PC-9 (cell line): ENCODE measurements at regions not wholly inside any gene's neighbourhood (a gene's known extent, or its start where the extent isn't known, plus 50 kb on each side); places are given as distances from the start of the nearest gene placed in this dataset.

ENCODE experiments used
- BruUV-seq: library from RNA; stranded (reverse); fragments of 400-500 nt; replicated peaks from 2 replicates; lab custom pipeline; 2021; lab: Mats Ljungman, UMichigan
- CTCF ChIA-PET: fragments of 300-600 bp; sonication (Branson Sonifier 250); formaldehyde crosslinking; loops from one replicate; lab custom pipeline; 2022; ENCODE audit warnings: antibody characterized with exemption; lab: Charles Lee
- POLR2A ChIA-PET: fragments of 300-600 bp; sonication (Branson Sonifier 250); formaldehyde crosslinking; loops from one replicate; lab custom pipeline; 2022; ENCODE audit warnings: antibody characterized with exemption; ENCODE audit not compliant: unreplicated experiment; lab: Charles Lee
- DNase-seq, 2 experiments: peaks; one replicate each; pipeline versions ENCODE4 v3.0.0 to v3.0.0-alpha.2; 2015 to 2022; ENCODE audit warnings: mixed read lengths in 1 of 2
- H2AFZ ChIP-seq: fragments of 200-600 bp; sonication (generic); 2 replicates; pipeline ENCODE4 v1.8.1; 2017; ENCODE audit warnings: antibody characterized with exemption
- H3F3A ChIP-seq: fragments of 200-600 bp; sonication (generic); 2 replicates; pipeline ENCODE4 v1.8.1; 2017; ENCODE audit warnings: antibody characterized with exemption, mild to moderate bottlenecking, low read depth; ENCODE audit not compliant: insufficient read depth
- H3K27ac ChIP-seq: fragments of 200-600 bp; sonication (generic); 2 replicates; pipeline ENCODE4 v1.6.1; 2016; ENCODE audit warnings: mixed run types
- H3K27me3 ChIP-seq: fragments of 200-600 bp; sonication (generic); 2 replicates; pipeline ENCODE4 v1.6.1; 2016; ENCODE audit warnings: low read depth, mixed run types; ENCODE audit not compliant: insufficient read depth
- H3K36me3 ChIP-seq: fragments of 200-600 bp; sonication (generic); 2 replicates; pipeline ENCODE4 v1.6.1; 2016; ENCODE audit warnings: low read depth, mixed run types
- H3K4me1 ChIP-seq: fragments of 200-600 bp; sonication (generic); replicated peaks from 2 replicates; pipeline ENCODE4 v1.6.1; 2016; ENCODE audit warnings: mixed run types; ENCODE audit not compliant: insufficient read depth
- H3K4me2 ChIP-seq: fragments of 200-600 bp; sonication (generic); 2 replicates; pipeline ENCODE4 v1.6.1; 2017; ENCODE audit warnings: mixed run types
- H3K4me3 ChIP-seq: fragments of 200-600 bp; sonication (generic); 2 replicates; pipeline ENCODE4 v1.6.1; 2016; ENCODE audit warnings: mixed run types
- H3K79me2 ChIP-seq: fragments of 200-600 bp; sonication (generic); 2 replicates; pipeline ENCODE4 v1.6.1; 2017; ENCODE audit warnings: low read depth, mixed run types
- H3K9me2 ChIP-seq: fragments of 200-600 bp; sonication (generic); 2 replicates; pipeline ENCODE4 v1.8.1; 2017; ENCODE audit warnings: mild to moderate bottlenecking; ENCODE audit not compliant: insufficient read depth
- H3K9me3 ChIP-seq: fragments of 200-600 bp; sonication (generic); 2 replicates; pipeline ENCODE4 v1.8.1; 2016; ENCODE audit warnings: low read depth; ENCODE audit not compliant: insufficient read depth
- H4K20me1 ChIP-seq: fragments of 200-600 bp; sonication (generic); 2 replicates; pipeline ENCODE4 v1.8.1; 2017; ENCODE audit not compliant: insufficient read depth
- EZH2 ChIP-seq: fragments of 200-600 bp; sonication (generic); IDR thresholded peaks from 2 replicates; pipeline ENCODE4 v1.8.0; 2017; ENCODE audit warnings: antibody characterized with exemption, low read depth
- intact Hi-C: fragments of 100-400 bp; cut with micrococcal nuclease; formaldehyde crosslinking; loops from one replicate; pipeline ENCODE4 v1.10.0; 2022; ENCODE audit not compliant: unreplicated experiment
- TF ChIP-seq, protein P1 (sequence below): fragments of 200-600 bp; sonication (generic); conservative IDR thresholded peaks from 2 replicates; pipeline ENCODE4 v1.6.1; 2017; ENCODE audit warnings: mixed run types, antibody characterized with exemption, mild to moderate bottlenecking, moderate library complexity

DNA sequence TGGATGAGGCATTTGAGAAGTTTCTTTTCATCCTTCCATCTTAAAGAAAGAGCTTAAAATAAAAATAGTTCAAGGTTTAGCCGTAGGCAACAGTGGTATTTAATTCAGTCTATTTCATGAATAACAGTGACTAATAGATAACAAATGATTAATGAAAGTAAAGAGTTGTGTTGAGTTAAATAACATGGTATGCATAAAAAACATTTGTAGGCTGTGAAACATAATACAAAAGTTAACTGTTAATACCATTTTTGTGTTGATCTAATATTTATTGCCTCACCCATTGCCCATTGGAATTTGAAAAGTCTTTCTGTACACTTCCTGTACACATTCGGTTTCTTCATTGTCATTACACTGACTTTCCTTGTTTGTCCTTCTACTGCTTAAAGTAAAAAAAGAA is 108.6 kb upstream of the PDE3A start:
- Histone ChIP-seq H3K27ac (no peak overlapping the region), H3K9me3 (no peaks in the 10 kb centered on the region), H3K79me2 (no peaks in the 10 kb centered on the region), H3F3A (no peaks in the 10 kb centered on the region), H3K4me1 (no peaks in the 10 kb centered on the region), H4K20me1 (no peaks in the 10 kb centered on the region), H3K27me3 (no peaks in the 10 kb centered on the region), H3K9me2 (no peaks in the 10 kb centered on the region), H3K36me3 (no peaks in the 10 kb centered on the region), H3K4me3 (no peak overlapping the region), H3K4me2 (no peak overlapping the region), H2AFZ (no peak overlapping the region)
- ChIA-PET POLR2A (no interaction called here), CTCF (interaction anchor here (0.6 kb wide), 1 partner anchor 67 kb away, joined by 3 read pairs; no protein-coding TSS in a partner anchor)
- BruUV-seq, result no TSS peak
- intact Hi-C loops, result no loop called here
- no peak for DNase-seq
- TF ChIP-seq, protein P1, sequence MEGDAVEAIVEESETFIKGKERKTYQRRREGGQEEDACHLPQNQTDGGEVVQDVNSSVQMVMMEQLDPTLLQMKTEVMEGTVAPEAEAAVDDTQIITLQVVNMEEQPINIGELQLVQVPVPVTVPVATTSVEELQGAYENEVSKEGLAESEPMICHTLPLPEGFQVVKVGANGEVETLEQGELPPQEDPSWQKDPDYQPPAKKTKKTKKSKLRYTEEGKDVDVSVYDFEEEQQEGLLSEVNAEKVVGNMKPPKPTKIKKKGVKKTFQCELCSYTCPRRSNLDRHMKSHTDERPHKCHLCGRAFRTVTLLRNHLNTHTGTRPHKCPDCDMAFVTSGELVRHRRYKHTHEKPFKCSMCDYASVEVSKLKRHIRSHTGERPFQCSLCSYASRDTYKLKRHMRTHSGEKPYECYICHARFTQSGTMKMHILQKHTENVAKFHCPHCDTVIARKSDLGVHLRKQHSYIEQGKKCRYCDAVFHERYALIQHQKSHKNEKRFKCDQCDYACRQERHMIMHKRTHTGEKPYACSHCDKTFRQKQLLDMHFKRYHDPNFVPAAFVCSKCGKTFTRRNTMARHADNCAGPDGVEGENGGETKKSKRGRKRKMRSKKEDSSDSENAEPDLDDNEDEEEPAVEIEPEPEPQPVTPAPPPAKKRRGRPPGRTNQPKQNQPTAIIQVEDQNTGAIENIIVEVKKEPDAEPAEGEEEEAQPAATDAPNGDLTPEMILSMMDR, result no peak
- no peak for TF ChIP-seq EZH2

- Histone ChIP-seq H2AFZ (no peak overlapping the region), H3K27me3 (no peaks in the 10 kb centered on the region), H3K4me3 (no peak overlapping the region), H3K4me1 (no peaks in the 10 kb centered on the region), H3K79me2 (no peaks in the 10 kb centered on the region), H3K4me2 (no peak overlapping the region), H3K36me3 (no peaks in the 10 kb centered on the region), H3F3A (no peaks in the 10 kb centered on the region), H4K20me1 (no peaks in the 10 kb centered on the region), H3K9me3 (no peaks in the 10 kb centered on the region), H3K27ac (no peak overlapping the region), H3K9me2 (no peaks in the 10 kb centered on the region)
- BruUV-seq, result no TSS peak
- intact Hi-C loops, result no loop called here
- CTCF ChIA-PET, result no interaction called here
- TF ChIP-seq, protein P1, result no peak
- TF ChIP-seq EZH2, result no peak
- no peak for DNase-seq
- POLR2A ChIA-PET, result interaction anchor here (0.7 kb wide), 1 partner anchor 862 kb away, joined by 11 read pairs; no protein-coding TSS in a partner anchor
These were observed 107.5 kb upstream of the PDE3A start for GRCh38 chr12:20260851-20261250.

- no peak for DNase-seq
- no peaks in the 10 kb centered on the region for H3K79me2 ChIP-seq
- ChIA-PET POLR2A (no interaction called here), CTCF (no interaction called here)
- no peaks in the 10 kb centered on the region for H3K9me2 ChIP-seq
- H3K4me3 ChIP-seq, result no peak overlapping the region
- TF ChIP-seq, protein P1, result no peak
- TF ChIP-seq EZH2, result no peak
- no peak overlapping the region for H3K27ac ChIP-seq
- H3K36me3 ChIP-seq, result no peaks in the 10 kb centered on the region
- no peak overlapping the region for H2AFZ ChIP-seq
- BruUV-seq, result no TSS peak
- H4K20me1 ChIP-seq, result no peaks in the 10 kb centered on the region
- H3F3A ChIP-seq, result no peaks in the 10 kb centered on the region
- no peaks in the 10 kb centered on the region for H3K9me3 ChIP-seq
- H3K4me1 ChIP-seq, result no peaks in the 10 kb centered on the region
- H3K27me3 ChIP-seq, result no peaks in the 10 kb centered on the region
- intact Hi-C loops, result no loop called here
- H3K4me2 ChIP-seq, result no peak overlapping the region
These were observed 106.2 kb upstream of the PDE3A start for GRCh38 chr12:20262119-20262518.
